GM12874 (cell line): ENCODE measurements at regions not wholly inside any gene's neighbourhood (a gene's known extent, or its start where the extent isn't known, plus 50 kb on each side); places are given as distances from the start of the nearest gene placed in this dataset.

Experiments
- TF ChIP-seq, protein P1 (sequence below): IDR thresholded peaks from 2 replicates; pipeline ENCODE4 v1.5.1; 2011; ENCODE audit warnings: low read depth, mild to moderate bottlenecking, control low read depth, low read length, moderate library complexity; ENCODE audit not compliant: insufficient read depth

DNA sequence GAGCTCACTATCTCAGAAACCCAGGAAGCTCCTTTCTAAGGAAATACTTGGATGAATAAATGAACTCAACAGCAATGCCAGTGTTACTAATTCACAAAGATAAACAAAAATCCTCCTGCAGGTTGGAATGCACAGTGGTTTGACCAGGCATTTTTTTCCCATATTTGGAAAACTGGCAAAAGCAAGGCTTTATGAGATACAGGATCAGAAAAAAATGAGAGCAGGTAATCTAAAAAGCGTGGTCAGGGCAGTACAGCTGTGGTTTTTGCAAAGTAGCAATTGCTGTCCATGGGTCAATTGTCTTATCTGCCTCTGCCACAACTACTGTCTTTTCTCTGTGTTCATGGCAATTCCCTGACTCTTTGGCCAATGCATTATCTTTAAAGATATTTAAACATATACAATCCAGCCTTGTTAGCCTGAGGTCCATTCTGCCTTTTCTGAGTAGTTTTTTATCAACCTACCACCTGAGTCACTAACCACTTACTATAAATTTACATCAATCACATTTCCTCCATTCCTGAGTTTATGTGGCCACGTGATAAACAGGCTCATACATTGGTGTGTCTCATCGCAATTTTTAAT is 564.5 kb upstream of the IGFBP3 start:
- TF ChIP-seq, protein P1, sequence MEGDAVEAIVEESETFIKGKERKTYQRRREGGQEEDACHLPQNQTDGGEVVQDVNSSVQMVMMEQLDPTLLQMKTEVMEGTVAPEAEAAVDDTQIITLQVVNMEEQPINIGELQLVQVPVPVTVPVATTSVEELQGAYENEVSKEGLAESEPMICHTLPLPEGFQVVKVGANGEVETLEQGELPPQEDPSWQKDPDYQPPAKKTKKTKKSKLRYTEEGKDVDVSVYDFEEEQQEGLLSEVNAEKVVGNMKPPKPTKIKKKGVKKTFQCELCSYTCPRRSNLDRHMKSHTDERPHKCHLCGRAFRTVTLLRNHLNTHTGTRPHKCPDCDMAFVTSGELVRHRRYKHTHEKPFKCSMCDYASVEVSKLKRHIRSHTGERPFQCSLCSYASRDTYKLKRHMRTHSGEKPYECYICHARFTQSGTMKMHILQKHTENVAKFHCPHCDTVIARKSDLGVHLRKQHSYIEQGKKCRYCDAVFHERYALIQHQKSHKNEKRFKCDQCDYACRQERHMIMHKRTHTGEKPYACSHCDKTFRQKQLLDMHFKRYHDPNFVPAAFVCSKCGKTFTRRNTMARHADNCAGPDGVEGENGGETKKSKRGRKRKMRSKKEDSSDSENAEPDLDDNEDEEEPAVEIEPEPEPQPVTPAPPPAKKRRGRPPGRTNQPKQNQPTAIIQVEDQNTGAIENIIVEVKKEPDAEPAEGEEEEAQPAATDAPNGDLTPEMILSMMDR = no peak

DNA sequence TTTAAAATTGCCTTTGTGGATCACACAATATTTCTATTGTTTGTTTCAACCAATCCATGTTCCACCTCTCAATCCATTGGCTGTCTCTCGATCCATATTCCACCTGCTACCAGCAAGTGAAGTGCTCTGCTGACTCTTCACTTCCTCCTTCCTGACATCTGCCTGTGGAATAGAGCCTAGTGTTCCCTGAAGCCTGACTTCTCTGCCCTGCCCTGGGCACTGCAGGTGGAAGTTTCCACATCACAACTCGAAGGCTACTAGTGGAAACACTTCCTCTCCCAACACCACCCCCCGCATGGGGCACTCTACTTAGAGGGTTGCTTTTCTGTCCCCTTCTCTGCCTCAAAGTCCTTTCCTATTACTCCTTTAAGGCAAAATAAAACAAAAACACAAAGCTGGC is 563.8 kb upstream of the IGFBP3 start:
- TF ChIP-seq, protein P1 = no peak

DNA sequence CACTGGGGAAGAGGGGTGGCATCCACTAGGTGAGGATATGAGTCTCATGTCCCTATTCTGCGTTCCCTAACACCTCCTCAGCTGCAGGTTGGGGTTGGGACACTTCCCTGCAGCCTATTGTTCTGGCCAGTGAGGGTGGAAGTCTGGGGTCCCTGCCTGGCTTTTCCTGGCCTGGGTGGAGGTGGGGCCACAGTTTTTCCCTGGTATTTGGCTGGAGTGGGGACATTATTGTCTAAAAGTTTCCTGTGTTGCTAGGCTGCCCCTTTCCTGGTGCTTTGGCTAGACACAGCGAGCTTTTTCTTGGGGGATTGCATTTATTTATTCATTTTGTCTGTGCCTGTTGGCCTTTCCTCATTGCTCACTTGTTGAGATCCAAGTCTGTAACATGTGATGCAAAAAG is 559.5 kb upstream of the IGFBP3 start:
- TF ChIP-seq, protein P1 = no peak

DNA sequence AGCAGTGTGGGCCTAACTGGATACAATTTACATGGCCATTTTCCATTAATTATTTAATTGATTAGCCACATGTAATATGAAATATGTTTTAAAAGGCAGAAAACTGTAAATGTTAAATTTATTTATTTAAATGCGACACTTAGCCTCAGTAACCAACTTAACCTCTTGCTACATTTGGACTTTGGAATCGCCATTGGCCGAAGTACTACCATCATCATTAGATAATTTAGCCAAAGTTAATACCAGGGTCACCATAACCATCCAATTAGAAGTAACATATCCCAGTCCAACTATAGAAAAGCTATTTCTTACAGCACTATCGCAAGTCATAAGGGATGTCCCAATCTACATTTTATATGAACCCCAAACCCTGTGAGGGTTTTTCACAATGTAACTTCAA is 558.6 kb upstream of the IGFBP3 start:
- TF ChIP-seq, protein P1 = no peak

DNA sequence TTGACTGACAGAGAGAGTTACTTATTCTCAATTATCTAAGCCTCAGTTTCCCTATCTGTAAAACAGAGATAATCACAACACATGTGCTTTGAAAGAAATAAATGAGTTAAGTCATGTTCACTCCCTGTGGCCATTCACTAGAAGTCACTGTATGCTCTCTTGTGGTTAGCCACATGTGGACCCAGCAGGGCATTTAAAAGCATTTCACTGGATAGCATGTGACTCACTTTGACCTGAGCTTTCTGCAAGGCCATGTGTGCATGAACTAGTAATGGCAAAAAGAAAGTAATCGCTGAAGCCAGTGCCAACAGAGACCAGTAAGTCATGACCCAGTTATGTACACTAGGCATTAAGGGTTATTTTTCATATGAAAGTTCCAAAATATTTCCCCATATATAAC is 557.0 kb upstream of the IGFBP3 start:
- TF ChIP-seq, protein P1 = no peak

DNA sequence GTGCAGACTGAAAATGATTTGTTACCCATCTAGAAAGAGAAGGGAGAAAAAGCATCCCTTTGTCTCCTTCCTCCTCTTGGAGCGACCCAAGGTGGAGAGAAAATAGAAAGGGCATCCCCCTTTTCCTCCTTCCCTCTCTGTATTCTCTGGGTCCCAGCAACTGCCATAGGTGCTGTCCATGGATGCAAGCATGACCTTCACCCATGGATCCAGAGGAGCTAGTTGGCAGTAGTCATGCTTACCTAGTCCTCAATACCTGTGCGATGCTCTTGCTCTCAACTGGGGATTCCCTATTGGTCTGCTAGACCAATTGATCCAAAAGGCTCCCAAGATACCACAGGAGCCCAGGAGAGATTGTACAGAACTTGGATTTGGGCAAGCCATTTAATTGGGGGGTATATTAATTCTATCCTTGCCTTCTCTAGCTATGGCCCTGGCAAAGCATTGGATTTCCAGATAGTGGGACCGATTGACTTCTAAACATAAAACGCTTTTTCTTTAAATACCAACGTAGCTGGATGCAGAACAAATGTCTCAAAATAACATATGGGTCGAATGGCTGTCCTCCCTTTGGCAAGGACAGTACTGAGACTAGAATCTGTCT is 547.8 kb upstream of the IGFBP3 start:
- TF ChIP-seq, protein P1 = no peak

DNA sequence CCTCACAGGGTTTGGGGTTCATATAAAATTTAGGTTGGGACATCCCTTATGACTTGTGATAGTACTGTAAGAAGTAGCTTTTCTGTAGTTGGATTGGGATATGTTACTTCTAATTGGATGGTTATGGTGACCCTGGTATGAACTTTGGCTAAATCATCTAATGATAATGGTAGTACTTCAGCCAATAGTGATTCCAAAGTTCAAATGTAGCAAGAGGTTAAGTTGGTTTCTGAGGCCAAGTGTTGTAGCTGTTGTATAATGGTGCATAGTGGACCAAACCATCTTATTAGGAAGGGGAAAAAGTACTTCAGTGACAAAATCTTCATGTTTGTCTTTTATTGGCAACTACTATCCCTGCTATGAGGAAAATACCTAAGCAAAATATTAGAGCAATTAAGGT is 542.1 kb upstream of the IGFBP3 start:
- TF ChIP-seq, protein P1 = no peak
